GM18951 (cell line): ENCODE measurements at regions not wholly inside any gene's neighbourhood (a gene's known extent, or its start where the extent isn't known, plus 50 kb on each side); places are given as distances from the start of the nearest gene placed in this dataset.

Source experiments
- POLR2A ChIP-seq: IDR thresholded peaks from 4 replicates; pipeline ENCODE4 v1.6.1; 2011; ENCODE audit warnings: mild to moderate bottlenecking; ENCODE audit not compliant: insufficient read length, insufficient read depth; ENCODE audit errors: extremely low read depth
- in situ Hi-C: fragments of 300-500 bp; cut with MboI; formaldehyde crosslinking; loops from one replicate; pipeline ENCODE4 v1.12.0; 2022; ENCODE audit warnings: low sequenced_read_pairs, mixed read lengths, inconsistent platforms; ENCODE audit not compliant: unreplicated experiment

GRCh38 chr3:103410231-103410630 lies 975.4 kb downstream of the ZPLD1 start:
- in situ Hi-C loops, result no loop called here
- no peak for TF ChIP-seq POLR2A

DNA sequence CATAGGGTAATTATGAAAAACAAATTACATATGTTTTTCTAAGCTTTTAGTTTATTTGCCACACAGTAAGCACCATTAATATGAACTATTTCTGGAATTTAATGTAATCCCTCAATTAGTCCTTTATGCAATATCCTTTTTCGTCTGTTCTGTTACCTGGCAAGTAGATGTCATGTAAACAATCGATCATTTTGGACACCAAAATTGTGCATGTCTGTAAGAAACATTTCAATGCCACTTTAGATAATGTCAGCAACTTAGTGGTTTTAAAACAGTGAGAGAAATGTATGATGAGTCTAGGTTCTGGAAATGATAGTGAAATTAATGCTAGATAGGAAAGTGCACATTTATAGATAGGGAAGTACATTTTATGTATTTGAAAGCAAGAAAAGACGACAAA lies 986.6 kb downstream of the ZPLD1 start:
- no peak for TF ChIP-seq POLR2A
- in situ Hi-C loops, result no loop called here

- no peak for TF ChIP-seq POLR2A
- in situ Hi-C loops, result no loop called here
These were observed 1003.1 kb downstream of the ZPLD1 start for GRCh38 chr3:103437883-103438282.

DNA sequence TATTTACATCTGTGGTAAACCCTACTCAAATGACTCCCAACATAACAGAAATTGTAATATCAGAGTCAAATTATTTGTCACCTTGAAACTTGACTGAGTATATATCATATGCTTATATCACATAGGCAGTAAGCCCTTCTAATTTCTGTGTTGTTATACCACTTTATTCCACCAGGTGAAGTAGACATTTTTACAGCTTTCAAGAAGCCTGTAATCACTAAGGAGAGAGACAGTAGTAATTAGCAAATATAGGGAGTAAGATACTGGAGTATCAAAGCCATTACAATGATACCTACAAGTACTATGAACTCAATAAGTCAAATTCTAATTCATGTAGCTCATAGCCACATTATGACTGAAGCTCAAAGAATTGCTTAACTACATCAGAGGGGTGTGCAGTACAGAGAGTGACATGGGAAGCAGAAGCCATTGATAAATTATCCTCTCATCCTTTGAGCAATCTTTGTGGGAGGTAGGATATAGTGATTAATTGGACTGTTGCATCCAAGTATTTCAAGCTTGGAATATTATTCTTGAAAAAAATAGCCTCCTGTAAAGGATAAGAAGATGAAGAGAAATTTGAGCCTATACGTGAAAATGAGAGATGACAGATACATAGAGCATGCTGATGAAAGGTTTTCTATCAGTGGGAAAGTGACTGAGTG lies 1005.9 kb downstream of the ZPLD1 start:
- TF ChIP-seq POLR2A, result no peak
- in situ Hi-C loops, result no loop called here

DNA sequence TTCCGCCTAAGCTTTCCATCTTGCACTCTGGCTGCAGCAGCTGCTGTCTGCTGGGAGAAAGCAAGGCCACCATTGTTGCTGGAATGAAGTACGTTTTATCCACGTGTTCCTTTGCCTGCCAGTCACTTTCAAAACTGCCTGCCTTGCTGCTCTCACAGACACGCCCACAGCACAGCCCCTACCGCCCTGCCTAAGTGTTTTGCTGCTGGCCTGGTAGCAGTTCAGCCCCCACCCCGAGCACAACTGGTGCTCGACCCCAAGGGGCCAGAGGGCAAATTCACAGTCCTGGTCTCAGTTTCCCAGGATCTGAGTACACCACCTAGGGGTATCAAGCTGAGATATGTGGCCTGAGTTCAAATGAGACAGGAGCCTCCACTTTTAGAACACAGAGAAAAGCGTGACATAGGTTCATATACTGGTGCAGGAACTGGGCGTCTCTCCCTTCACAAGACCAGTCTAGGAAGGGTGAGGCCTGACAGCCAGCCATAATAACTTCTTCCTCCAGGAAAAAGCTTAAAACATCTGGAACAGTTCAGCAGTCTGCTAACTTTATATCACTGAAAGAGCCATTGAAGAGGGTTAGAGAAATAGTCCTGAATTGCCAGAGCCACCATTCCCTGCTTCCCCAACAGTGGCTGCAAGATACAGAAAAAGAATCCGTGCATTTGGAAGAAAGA lies 1012.3 kb downstream of the ZPLD1 start:
- in situ Hi-C loops, result no loop called here
- TF ChIP-seq POLR2A, result no peak

DNA sequence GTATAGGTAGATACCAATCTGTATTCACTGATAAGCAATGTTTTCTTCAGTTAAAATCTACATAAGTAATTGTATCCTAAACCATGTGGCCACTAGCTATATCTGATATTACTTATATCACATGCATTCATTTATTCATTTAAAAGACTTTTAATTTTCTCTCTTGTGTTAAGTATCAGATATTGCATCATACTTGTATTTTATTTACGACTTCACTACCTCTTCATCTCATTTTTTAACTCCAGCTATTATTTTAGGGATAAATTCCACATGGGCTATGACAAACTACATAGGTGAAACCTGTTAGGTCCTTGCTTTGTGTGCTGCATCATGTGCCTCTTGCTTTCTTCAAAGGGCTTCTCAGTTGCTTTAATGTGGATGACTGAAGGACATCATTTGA lies 1018.3 kb downstream of the ZPLD1 start:
- in situ Hi-C loops, result no loop called here

GRCh38 chr3:103459815-103460214 lies 1025.0 kb downstream of the ZPLD1 start:
- TF ChIP-seq POLR2A, result no peak
- in situ Hi-C loops, result no loop called here

More for the DNA sequence above, 1018.3 kb downstream of the ZPLD1 start:
- TF ChIP-seq POLR2A, result no peak

GRCh38 chr3:103470498-103470897 lies 1035.7 kb downstream of the ZPLD1 start:
- TF ChIP-seq POLR2A, result no peak
- in situ Hi-C loops, result no loop called here

DNA sequence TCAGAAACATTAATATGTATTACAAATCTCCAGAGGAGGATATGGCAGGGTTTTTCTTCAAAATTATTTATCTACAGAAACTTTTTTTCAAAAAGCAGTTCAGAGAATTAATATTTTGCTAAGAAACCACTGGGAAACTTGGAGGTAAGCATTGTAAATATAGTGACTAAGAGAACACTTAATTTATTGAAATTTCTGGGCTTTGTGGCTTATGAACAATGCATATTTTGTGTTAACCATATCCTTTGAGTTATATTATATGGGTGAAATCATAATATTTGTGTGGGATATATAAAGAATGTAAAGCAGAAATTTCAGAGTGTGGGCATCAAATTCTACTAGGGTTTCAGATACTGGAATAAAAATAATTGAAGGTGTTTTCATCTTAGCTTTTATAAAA lies 1059.2 kb downstream of the ZPLD1 start:
- TF ChIP-seq POLR2A, result no peak
- in situ Hi-C loops, result no loop called here

GRCh38 chr3:103494512-103494911 lies 1059.7 kb downstream of the ZPLD1 start:
- no peak for TF ChIP-seq POLR2A
- in situ Hi-C loops, result no loop called here

DNA sequence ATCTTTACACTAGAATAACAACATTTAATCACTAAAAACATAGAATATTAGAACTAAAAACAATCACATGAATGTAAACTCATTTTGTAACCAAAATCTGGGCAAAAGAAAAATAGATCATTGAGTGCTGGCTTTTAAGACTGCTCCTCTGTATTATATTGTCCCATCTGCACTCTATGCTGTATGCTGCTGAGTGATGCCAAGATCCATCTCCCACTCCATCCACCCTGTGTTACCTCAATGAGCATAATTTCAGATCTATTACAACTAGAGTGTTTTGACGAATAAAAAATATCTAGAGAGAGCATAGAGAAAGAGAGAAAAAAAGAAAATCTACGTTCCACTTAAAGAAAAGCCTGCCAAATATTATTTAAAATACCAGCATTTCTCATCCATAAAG lies 1060.4 kb downstream of the ZPLD1 start:
- no peak for TF ChIP-seq POLR2A
- in situ Hi-C loops, result no loop called here

GRCh38 chr3:103499132-103499900 lies 1064.5 kb downstream of the ZPLD1 start:
- in situ Hi-C loops, result no loop called here
- no peak for TF ChIP-seq POLR2A

DNA sequence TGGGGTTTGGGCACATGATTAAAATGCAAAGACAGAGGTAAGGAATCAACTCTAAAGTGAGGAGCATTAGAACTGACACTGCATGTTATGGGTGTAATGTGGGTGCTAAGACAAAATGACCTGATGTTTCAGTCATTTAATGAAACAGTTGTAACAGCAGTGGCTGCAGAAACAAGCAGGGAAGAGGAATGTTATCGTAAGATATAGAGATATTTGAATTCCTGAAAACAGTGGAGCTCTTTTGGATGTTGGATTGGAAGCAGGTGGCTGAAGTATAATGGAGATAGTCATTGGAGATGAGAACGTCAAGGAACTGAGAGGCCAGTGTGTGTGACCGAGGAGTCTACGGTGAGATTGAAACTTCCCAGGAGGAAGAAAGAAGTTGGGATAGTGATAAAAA lies 1065.2 kb downstream of the ZPLD1 start:
- in situ Hi-C loops, result no loop called here

GRCh38 chr3:103510760-103511159 lies 1075.9 kb downstream of the ZPLD1 start:
- TF ChIP-seq POLR2A, result no peak
- in situ Hi-C loops, result no loop called here

More for the DNA sequence above, 1065.2 kb downstream of the ZPLD1 start:
- TF ChIP-seq POLR2A, result no peak
